ENCODE measurements at regions not wholly inside any gene's neighbourhood (a gene's known extent, or its start where the extent isn't known, plus 50 kb on each side); places are given as distances from the start of the nearest gene placed in this dataset.

DNA sequence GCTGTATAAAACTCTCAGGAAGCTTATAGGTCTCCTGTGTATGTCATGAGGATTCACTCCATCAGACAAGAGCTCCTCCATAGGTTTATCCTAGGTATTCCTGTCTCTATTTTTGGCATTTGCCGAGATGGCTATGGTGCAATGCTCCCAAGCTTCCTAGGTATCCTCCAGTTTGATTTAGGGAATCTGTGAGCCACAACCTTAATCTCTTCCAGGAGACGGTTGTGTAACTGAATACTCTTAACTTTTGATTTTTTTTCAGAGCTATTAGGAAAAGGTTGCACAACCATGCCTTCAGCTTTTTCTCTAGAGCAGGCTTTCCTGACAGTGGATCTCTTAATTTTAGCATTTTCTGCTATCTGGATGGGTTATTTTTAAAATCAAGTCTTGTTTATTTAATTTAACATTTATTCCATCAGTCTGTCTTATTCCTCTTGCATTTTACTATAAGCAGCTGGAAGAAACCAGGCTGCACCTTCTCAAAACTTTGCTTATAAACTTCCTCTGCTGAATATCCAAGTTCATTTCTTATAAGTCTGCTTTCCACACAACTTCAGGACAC, 69.4 kb upstream of the BACE2 start:
- Histone ChIP-seq H2AK5ac (ENCODE audit: low read depth, low read length) (no peak overlapping the region), H3K4me1 (ENCODE audit: control insufficient read depth, insufficient read depth, low read length) (no peaks in the 10 kb centered on the region), H3K79me1 (ENCODE audit: low read depth in 1 of 2, low read length in 2 of 2) (no peaks in the 10 kb centered on the region), H3K14ac (replicated peaks; ENCODE audit: low read depth, low read length) (no peak overlapping the region), H4K91ac (ENCODE audit: insufficient read depth, low read depth, low read length) (no peak overlapping the region), H3K9ac (ENCODE audit: low read depth, low read length) (no peak overlapping the region), H3K9me1 (ENCODE audit: insufficient read depth, low read length) (no peaks in the 10 kb centered on the region), H4K8ac (ENCODE audit: low read depth in 2 of 2, low read length in 2 of 2) (no peak overlapping the region), H2AK9ac (replicated peaks; ENCODE audit: low read depth, low read length, poor library complexity) (no peak overlapping the region), H3K27ac (ENCODE audit: insufficient read depth, low read length) (no peak overlapping the region), H2BK5ac (ENCODE audit: low read depth, low read length, poor library complexity, severe bottlenecking) (no peak overlapping the region), H3K27me3 (ENCODE audit: control insufficient read depth, insufficient read depth, low read length) (no peaks in the 10 kb centered on the region), H3K18ac (ENCODE audit: low read depth, low read length) (no peak overlapping the region), H2AFZ (replicated peaks; ENCODE audit: low read length, poor library complexity) (no peak overlapping the region), H3K23ac (ENCODE audit: low read depth, low read length) (no peak overlapping the region), H3K36me3 (ENCODE audit: control insufficient read depth, insufficient read depth, low read length) (no peaks in the 10 kb centered on the region), H3K9me3 (ENCODE audit: control insufficient read depth, insufficient read depth, low read length) (peaks cover 4% of the 10 kb centered on the region; the same call in 1 of the 2 replicates), H4K5ac (ENCODE audit: low read depth, low read length) (no peak overlapping the region), H2BK120ac (ENCODE audit: low read depth, low read length) (no peak overlapping the region), H2BK15ac (ENCODE audit: low read depth, low read length) (no peak overlapping the region), H3K4ac (ENCODE audit: low read depth, low read length) (no peak overlapping the region), H3K4me3 (ENCODE audit: insufficient read depth, low read depth, low read length) (no peak overlapping the region), H4K20me1 (ENCODE audit: insufficient read depth, low read length) (no peaks in the 10 kb centered on the region), H2BK20ac (ENCODE audit: low read depth, low read length) (no peak overlapping the region), H3K56ac (ENCODE audit: extremely low read depth, insufficient read depth, low read length) (no peak overlapping the region), H3K4me2 (ENCODE audit: low read depth, low read length) (no peak overlapping the region)
- ChIA-PET CTCF (no interaction called here), POLR2A (ENCODE audit: unreplicated experiment) (no interaction called here)
- no CpG with 5 or more reads among the region's 2 CpGs for WGBS, 2 experiments (ENCODE audit: extremely low coverage in 2 of 2, insufficient read length in 1 of 2)
- DNase-seq (no peak), ATAC-seq (ENCODE audit: low read depth) (no peak)
- BruUV-seq (replicated peaks) = no TSS peak
- intact Hi-C loops (cut with micrococcal nuclease) = no loop called here
- in situ Hi-C loops (cut with MboI; ENCODE audit: low sequenced_read_pairs) = no loop called here
- dilution Hi-C loops (cut with HindIII; ENCODE audit: low sequenced_read_pairs, unreplicated experiment) = no loop called here
- TF ChIP-seq RFX5 (IDR thresholded peaks at IDR 0.05; ENCODE audit: low read depth, low read length) (no peak), CHD1 (IDR thresholded peaks at IDR 0.05; ENCODE audit: low read depth, low read length) (no peak), CTCF (conservative IDR thresholded peaks at IDR 0.05; ENCODE audit: low read depth, low read length) (no peak), RCOR1 (IDR thresholded peaks at IDR 0.05; ENCODE audit: insufficient replicate concordance, low read length) (no peak), MAFK (IDR thresholded peaks at IDR 0.05; ENCODE audit: low read depth, low read length) (no peak), BHLHE40 (IDR thresholded peaks at IDR 0.05; ENCODE audit: low read depth, low read length) (no peak)
